ENCODE measurements at regions not wholly inside any gene's neighbourhood (a gene's known extent, or its start where the extent isn't known, plus 50 kb on each side); places are given as distances from the start of the nearest gene placed in this dataset.

- DNase-seq = no peak
Measured at GRCh38 chr10:60663850-60664249, 114.4 kb upstream of the CDK1 start.

DNA sequence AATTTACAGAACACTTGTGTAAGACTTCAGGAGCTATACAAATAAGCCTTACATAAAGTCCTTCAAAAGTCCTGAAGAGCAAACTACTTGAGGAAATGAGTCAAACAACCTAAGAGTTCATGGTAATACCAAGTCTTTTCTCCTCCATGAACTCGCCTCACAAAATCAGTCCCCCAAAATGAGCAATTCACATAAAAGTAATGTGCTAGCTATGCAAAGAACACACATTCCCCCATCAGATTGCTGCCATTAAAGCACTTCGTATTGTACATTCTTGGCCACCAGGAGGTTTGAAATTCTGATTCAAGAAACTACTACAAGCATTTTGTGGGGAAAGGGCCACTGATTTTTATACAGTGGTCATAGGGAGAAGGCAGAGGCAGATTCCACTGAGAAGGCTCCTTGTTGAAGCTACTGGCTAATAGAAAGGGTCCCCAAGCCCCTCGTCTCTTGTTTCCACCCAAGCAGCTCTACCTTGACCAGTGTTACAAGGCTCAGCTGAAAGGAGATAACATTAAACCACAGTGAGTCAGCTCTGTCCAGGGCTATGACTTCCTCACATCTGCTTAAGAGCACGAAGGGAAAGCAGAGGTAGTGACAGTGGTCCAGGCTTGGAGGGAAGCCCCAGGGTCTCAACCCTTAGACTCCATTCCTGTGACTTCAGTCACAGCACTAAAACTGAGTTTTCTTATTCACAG lies 115.2 kb upstream of the CDK1 start:
- DNase-seq = no peak

GRCh38 chr10:60661637-60662036 lies 116.6 kb upstream of the CDK1 start:
- DNase-seq = no peak

GRCh38 chr10:60660625-60661024 lies 117.7 kb upstream of the CDK1 start:
- DNase-seq = no peak

DNA sequence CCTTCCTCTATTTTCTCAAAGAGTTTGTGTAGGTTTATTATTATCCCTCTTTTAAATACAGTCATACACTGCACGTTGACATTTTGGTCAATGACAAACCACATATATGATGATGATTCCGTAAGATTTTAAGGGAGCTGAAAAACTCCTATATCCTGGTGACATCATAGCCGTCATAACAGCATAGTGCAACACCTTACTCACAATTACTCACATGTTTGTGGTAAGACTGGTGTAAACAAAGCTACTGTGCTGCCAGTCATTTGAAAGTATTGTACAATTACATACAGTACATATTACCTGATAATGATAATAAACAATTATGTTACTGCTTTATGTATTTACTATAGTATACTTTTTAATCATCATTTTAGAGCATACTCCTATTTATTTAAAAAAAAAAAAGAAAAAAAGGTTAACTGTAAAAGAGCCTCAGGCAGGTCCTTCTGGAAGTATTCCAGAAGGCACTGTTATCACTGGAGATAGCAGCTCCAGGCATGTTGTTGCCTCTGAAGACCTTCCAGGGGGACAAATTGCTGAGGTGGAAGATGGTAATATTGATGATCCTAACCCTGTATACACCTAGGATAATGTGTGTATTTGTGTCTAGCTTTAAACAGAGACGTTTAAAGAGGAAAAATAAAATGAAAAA lies 123.3 kb upstream of the CDK1 start:
- no peak for DNase-seq

DNA sequence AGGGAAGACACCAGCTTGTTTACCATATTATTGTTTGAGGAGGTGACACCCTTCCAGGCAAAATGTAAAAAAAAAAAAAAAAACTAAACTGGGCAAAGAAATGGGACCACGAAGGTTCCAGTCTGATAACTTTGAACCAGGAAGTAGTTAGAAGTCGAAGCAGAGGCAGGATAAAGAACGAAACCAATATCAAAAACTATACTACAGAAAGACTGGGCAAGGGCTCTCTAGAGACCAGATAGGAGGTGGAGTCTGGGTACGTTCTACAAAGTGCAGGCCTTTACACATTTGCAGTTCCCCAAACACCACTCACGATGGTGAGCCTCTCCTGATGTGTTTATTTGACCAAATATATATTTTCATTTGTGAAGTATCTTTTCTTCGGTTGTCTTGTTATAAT lies 125.7 kb upstream of the CDK1 start:
- no peak for DNase-seq

DNA sequence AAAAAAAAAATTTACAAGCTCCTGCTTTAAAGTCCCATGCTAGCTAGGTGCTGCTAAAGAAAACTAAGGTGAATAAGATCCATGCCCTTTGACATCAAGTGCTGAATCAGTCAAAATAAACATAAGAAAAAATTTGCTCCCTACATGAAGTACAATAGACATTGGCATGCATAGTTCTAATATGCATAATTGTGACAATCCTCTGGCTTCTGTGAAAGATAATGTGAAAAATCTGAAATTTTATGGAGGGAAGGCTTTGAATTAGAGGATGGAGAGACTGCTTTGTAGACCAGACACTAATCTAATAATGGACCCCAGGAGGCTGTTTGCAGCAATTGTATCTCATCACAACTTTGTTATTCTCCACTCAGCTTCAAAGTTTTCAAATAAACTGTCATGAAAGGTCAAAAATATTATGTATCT lies 127.9 kb upstream of the CDK1 start:
- no peak for DNase-seq

GRCh38 chr10:60649485-60650377 lies 128.5 kb upstream of the CDK1 start:
- no peak for DNase-seq

- DNase-seq = no peak
Measured at GRCh38 chr10:60648761-60649160, 129.5 kb upstream of the CDK1 start.

DNA sequence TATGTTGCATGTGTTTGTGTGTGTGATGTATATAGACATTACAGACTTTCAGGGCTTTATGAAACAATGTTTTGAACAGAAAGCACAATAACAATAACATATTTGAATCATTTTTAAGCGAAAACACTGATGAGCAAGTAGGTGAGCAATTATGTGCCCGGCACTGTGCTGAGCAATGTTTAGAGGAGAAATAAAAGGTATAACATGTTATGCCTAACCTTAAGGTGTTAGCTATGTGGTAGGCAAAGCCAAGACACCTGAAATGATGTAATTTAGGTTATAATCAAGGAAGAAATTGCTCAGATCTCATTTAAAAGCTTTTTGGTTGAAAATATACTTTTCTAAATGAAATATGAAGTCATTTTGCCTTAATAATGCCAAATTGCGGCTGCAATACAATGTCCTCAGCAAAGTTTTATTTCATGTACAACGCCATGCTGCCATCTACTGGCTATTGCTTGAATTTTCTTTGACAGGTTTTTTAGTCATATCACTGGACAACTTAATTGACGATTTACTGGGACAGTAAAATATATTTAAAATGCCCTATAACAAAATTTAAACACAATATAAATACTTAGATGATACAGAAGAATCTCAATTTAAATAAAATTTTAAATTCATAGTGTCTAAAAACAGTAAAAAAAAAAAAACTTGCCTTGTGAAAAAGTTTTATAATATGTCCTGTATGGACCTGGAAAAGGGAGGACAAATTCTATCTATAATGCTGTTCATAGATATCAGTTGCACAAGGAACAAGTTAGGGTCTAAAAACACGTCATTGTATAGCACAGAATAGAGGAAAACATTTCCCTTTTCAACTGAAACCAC lies 131.1 kb upstream of the CDK1 start:
- DNase-seq = no peak

GRCh38 chr10:60645980-60646379 lies 132.3 kb upstream of the CDK1 start:
- DNase-seq = no peak

DNA sequence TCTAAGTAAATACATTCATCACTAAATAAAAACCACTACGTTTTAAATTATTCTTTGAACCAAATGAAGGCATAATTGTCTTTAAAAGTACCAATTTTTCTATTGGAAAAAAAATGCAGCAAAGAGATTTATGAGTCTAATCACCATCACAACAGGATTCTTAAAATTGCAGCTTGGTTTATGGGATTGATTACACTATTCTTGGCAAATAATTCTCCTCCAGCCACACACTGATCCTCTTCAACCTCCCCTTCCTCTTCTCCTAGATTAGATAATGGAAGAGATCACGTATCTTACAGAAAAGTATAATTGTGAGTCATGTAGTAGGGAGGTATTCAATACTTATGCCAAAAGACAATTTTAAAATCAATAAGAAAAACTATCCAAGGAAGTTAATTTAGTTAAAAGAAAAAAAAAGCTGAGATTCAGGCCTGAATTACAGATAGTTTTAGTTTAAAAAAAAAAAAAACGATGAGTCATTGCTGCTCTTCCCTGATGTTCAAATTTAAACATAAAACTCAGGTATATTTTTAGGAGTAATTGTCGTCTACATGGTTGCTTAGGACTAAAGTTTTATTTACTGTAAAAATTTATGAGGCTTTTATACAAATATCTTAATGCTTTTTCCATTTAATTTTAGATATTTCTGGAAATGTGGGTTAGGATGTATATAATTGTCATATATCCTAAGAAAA lies 133.7 kb upstream of the CDK1 start:
- no peak for DNase-seq

- DNase-seq = no peak
Measured at GRCh38 chr10:60643874-60644273, 134.4 kb upstream of the CDK1 start.

- DNase-seq = no peak
Measured at GRCh38 chr10:60629332-60629731, 148.9 kb upstream of the CDK1 start.

- DNase-seq = no peak
Measured at GRCh38 chr10:60627778-60628748, 150.2 kb upstream of the CDK1 start.

GRCh38 chr10:60626037-60626436 lies 152.2 kb upstream of the CDK1 start:
- DNase-seq = no peak

DNA sequence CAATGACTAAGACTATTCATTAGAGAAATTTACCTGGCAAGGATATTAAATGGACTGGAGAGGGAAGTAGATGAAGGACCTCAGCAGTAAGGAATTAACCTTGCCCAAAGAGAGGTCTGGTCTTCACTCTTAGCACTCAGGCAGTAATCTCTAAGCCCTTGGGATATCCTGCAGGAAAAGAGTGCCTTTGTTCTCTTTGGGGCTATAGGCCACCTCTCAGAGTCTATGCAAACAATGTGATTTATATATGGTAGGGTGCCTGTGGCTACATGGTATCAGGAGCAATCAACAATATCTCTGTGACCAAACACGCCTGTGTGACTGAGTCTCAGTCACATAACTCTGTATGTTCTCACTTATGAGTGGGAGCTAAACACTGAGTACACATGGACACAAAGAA lies 154.7 kb upstream of the CDK1 start:
- DNase-seq = no peak

DNA sequence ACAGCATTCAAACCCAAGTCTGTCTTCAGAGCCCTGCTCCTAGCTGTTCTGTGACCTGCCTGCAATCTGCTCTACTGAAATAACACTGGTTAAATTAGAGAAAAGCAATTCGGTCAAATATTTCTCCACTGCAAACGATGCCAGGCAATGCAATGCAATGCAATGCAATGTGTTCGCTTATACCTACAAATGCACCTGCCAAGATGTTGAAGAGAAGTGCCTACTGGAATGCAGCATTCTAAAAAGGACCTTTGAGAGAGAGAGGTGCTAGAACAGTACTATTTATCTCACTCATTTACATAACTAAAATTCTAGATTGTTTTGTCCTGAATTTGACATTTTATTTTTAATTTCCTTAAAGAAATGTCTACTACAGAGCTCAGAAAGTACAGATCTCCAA lies 157.3 kb upstream of the CDK1 start:
- DNase-seq = no peak

DNA sequence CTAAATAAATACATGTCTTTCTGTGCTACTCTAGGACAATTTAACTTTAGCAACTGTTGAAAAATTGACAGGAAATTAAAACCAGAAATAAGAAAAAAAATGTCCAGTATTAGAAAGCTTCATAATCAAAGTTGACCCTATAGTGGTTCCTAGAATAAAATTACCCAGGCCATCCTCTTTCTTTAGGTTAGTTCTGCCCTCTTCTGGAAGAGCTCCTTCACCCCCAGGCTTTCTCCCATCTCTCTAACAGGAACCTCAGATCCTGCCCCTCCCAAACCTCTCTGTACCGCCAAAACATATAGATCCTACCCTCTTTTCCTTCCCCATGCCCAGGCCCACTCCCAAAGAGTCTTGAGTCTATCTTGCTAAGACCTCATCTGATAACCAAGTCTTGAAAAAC lies 159.4 kb upstream of the CDK1 start:
- DNase-seq = no peak

- DNase-seq = no peak
Measured at GRCh38 chr10:60615541-60615940, 162.7 kb upstream of the CDK1 start.

DNA sequence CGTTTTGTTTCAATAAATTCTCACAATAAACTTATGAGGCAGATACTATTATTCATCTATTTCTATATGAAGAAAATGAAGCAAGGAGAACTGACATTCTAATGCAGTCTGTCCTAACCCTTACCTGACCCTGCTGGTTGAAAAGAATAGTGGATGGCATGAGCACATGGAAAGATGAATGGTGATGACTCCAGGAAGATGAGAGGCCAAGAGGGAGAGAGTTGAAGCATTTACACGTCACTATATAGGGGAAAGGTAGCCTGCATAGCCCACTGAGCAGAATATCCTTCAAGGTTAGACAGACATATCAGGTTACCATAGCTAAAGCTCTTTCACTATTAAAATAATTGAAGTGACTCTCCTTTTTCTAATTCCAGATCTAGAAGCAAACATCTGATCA lies 163.9 kb upstream of the CDK1 start:
- no peak for DNase-seq

Data from left hindlimb (tissue), 1 donor.